Spleen (tissue), 7 donors: ENCODE measurements at regions not wholly inside any gene's neighbourhood (a gene's known extent, or its start where the extent isn't known, plus 50 kb on each side); places are given as distances from the start of the nearest gene placed in this dataset.

ENCODE experiments used
- POLR2A ChIP-seq, 3 donors: fragments of 450-650 bp; IDR thresholded peaks; one replicate each; pipeline ENCODE4 v1.5.1; 2017; ENCODE audit warnings: antibody characterized with exemption in 3 of 3, mild to moderate bottlenecking in 1 of 3
- TF ChIP-seq, protein P1 (sequence below), 11 experiments: fragments of 200-600 bp in 7 of 11; fragments of 450-650 bp in 4 of 11; sonication (generic) in 4 of 11; IDR thresholded peaks in 8 of 11; conservative IDR thresholded peaks in 3 of 11; 1 replicate in 7 of 11; 2 replicates in 4 of 11; pipeline versions ENCODE4 v1.4.0 to v1.8.0; 2016 to 2021; ENCODE audit warnings: antibody characterized with exemption in 11 of 11, inconsistent platforms in 4 of 11, mild to moderate bottlenecking in 1 of 11
- donor health status: DM: no; HTN: no; CAD: no; lungs with moderate emphysema.
- donor health status: DM: no; HTN: no; CAD: no.
- donor health status: DM: no; HTN: no; CAD: no.

GRCh38 chr11:26078231-26078821, 253.6 kb upstream of the ANO3 start:
- TF ChIP-seq, protein P1, sequence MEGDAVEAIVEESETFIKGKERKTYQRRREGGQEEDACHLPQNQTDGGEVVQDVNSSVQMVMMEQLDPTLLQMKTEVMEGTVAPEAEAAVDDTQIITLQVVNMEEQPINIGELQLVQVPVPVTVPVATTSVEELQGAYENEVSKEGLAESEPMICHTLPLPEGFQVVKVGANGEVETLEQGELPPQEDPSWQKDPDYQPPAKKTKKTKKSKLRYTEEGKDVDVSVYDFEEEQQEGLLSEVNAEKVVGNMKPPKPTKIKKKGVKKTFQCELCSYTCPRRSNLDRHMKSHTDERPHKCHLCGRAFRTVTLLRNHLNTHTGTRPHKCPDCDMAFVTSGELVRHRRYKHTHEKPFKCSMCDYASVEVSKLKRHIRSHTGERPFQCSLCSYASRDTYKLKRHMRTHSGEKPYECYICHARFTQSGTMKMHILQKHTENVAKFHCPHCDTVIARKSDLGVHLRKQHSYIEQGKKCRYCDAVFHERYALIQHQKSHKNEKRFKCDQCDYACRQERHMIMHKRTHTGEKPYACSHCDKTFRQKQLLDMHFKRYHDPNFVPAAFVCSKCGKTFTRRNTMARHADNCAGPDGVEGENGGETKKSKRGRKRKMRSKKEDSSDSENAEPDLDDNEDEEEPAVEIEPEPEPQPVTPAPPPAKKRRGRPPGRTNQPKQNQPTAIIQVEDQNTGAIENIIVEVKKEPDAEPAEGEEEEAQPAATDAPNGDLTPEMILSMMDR (IDR thresholded peaks at IDR 0.05 in 8 of 11, conservative IDR thresholded peaks at IDR 0.05 in 3 of 11), result no peak
- no peak for TF ChIP-seq POLR2A (IDR thresholded peaks at IDR 0.05)
